ENCODE measurements at regions not wholly inside any gene's neighbourhood (a gene's known extent, or its start where the extent isn't known, plus 50 kb on each side); places are given as distances from the start of the nearest gene placed in this dataset.

GRCh38 chr3:137081711-137082110, 123.9 kb downstream of the IL20RB start:
- H3K4me3 ChIP-seq (ENCODE audit: insufficient read length, low read depth), result no peak overlapping the region
- peaks cover 3% of the 10 kb centered on the region for H3K27me3 ChIP-seq (ENCODE audit: insufficient read depth, insufficient read length)
- H3K36me3 ChIP-seq (ENCODE audit: insufficient read depth, insufficient read length, low read length), result no peaks in the 10 kb centered on the region
- H3K4me1 ChIP-seq (ENCODE audit: insufficient read depth, insufficient read length), result no peaks in the 10 kb centered on the region
- TF ChIP-seq SUZ12 (IDR thresholded peaks at IDR 0.05; ENCODE audit: extremely low read depth, insufficient read depth, insufficient read length) (no peak), YY1 (IDR thresholded peaks at IDR 0.05; ENCODE audit: insufficient read depth, insufficient read length) (no peak), ZNF274 (IDR thresholded peaks at IDR 0.05; ENCODE audit: low read depth, low read length) (no peak)
- no peak for DNase-seq (ENCODE audit: low read depth, low spot score)
- H3K9ac ChIP-seq (ENCODE audit: insufficient read length, low read depth), result no peak overlapping the region
- no peaks in the 10 kb centered on the region for H3K9me3 ChIP-seq (ENCODE audit: insufficient read depth, low read length)

GRCh38 chr3:137082763-137083162, 125.0 kb downstream of the IL20RB start:
- Histone ChIP-seq H3K4me3 (ENCODE audit: insufficient read length, low read depth) (no peak overlapping the region), H3K9ac (ENCODE audit: insufficient read length, low read depth) (no peak overlapping the region), H3K36me3 (ENCODE audit: insufficient read depth, insufficient read length, low read length) (no peaks in the 10 kb centered on the region), H3K27me3 (ENCODE audit: insufficient read depth, insufficient read length) (no peaks in the 10 kb centered on the region), H3K9me3 (ENCODE audit: insufficient read depth, low read length) (no peaks in the 10 kb centered on the region), H3K4me1 (ENCODE audit: insufficient read depth, insufficient read length) (no peaks in the 10 kb centered on the region)
- TF ChIP-seq YY1 (IDR thresholded peaks at IDR 0.05; ENCODE audit: insufficient read depth, insufficient read length) (no peak), ZNF274 (IDR thresholded peaks at IDR 0.05; ENCODE audit: low read depth, low read length) (no peak), SUZ12 (IDR thresholded peaks at IDR 0.05; ENCODE audit: extremely low read depth, insufficient read depth, insufficient read length) (no peak)
- DNase-seq (ENCODE audit: low read depth, low spot score), result no peak

DNA sequence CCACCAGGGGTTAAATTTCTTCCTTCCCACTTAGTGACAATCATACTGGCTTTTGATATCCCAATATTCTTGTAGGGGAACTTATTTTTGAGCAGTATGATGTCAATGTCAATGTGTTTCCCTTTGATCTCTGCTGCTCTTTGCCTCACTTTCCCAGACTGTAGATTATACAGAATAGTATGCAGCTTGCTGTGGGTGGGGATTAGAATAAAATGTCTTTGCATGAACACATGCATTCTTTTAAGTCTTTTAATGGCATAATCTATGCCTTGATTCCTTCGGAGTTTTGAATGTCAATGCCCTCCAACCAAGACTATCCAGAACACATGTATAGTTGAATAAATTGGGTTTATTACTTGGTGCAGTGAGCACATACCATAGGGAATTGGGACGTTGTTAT, 125.5 kb downstream of the IL20RB start:
- H3K27me3 ChIP-seq (ENCODE audit: insufficient read depth, insufficient read length), result no peaks in the 10 kb centered on the region

GRCh38 chr3:137084586-137084985, 126.8 kb downstream of the IL20RB start:
- Histone ChIP-seq H3K4me3 (ENCODE audit: insufficient read length, low read depth) (no peak overlapping the region), H3K36me3 (ENCODE audit: insufficient read depth, insufficient read length, low read length) (no peaks in the 10 kb centered on the region), H3K9ac (ENCODE audit: insufficient read length, low read depth) (no peak overlapping the region), H3K4me1 (ENCODE audit: insufficient read depth, insufficient read length) (no peaks in the 10 kb centered on the region), H3K9me3 (ENCODE audit: insufficient read depth, low read length) (no peaks in the 10 kb centered on the region), H3K27me3 (ENCODE audit: insufficient read depth, insufficient read length) (no peaks in the 10 kb centered on the region)
- DNase-seq (ENCODE audit: low read depth, low spot score), result no peak
- TF ChIP-seq YY1 (IDR thresholded peaks at IDR 0.05; ENCODE audit: insufficient read depth, insufficient read length) (no peak), SUZ12 (IDR thresholded peaks at IDR 0.05; ENCODE audit: extremely low read depth, insufficient read depth, insufficient read length) (no peak), ZNF274 (IDR thresholded peaks at IDR 0.05; ENCODE audit: low read depth, low read length) (no peak)

More for the DNA sequence above, 125.5 kb downstream of the IL20RB start:
- no peaks in the 10 kb centered on the region for H3K36me3 ChIP-seq (ENCODE audit: insufficient read depth, insufficient read length, low read length)
- H3K4me1 ChIP-seq (ENCODE audit: insufficient read depth, insufficient read length), result no peaks in the 10 kb centered on the region
- no peak overlapping the region for H3K4me3 ChIP-seq (ENCODE audit: insufficient read length, low read depth)
- TF ChIP-seq ZNF274 (IDR thresholded peaks at IDR 0.05; ENCODE audit: low read depth, low read length) (no peak), YY1 (IDR thresholded peaks at IDR 0.05; ENCODE audit: insufficient read depth, insufficient read length) (no peak), SUZ12 (IDR thresholded peaks at IDR 0.05; ENCODE audit: extremely low read depth, insufficient read depth, insufficient read length) (no peak)
- no peak overlapping the region for H3K9ac ChIP-seq (ENCODE audit: insufficient read length, low read depth)
- H3K9me3 ChIP-seq (ENCODE audit: insufficient read depth, low read length), result no peaks in the 10 kb centered on the region
- DNase-seq (ENCODE audit: low read depth, low spot score), result no peak

GRCh38 chr3:137097386-137097785, 139.6 kb downstream of the IL20RB start:
- no peak overlapping the region for H3K4me3 ChIP-seq (ENCODE audit: insufficient read length, low read depth)
- H3K27me3 ChIP-seq (ENCODE audit: insufficient read depth, insufficient read length), result no peaks in the 10 kb centered on the region
- H3K9ac ChIP-seq (ENCODE audit: insufficient read length, low read depth), result no peak overlapping the region
- no peak for DNase-seq (ENCODE audit: low read depth, low spot score)
- H3K9me3 ChIP-seq (ENCODE audit: insufficient read depth, low read length), result no peaks in the 10 kb centered on the region
- TF ChIP-seq YY1 (IDR thresholded peaks at IDR 0.05; ENCODE audit: insufficient read depth, insufficient read length), result no peak
- no peak for TF ChIP-seq SUZ12 (IDR thresholded peaks at IDR 0.05; ENCODE audit: extremely low read depth, insufficient read depth, insufficient read length)
- no peak for TF ChIP-seq ZNF274 (IDR thresholded peaks at IDR 0.05; ENCODE audit: low read depth, low read length)
- H3K4me1 ChIP-seq (ENCODE audit: insufficient read depth, insufficient read length), result no peaks in the 10 kb centered on the region
- no peaks in the 10 kb centered on the region for H3K36me3 ChIP-seq (ENCODE audit: insufficient read depth, insufficient read length, low read length)

DNA sequence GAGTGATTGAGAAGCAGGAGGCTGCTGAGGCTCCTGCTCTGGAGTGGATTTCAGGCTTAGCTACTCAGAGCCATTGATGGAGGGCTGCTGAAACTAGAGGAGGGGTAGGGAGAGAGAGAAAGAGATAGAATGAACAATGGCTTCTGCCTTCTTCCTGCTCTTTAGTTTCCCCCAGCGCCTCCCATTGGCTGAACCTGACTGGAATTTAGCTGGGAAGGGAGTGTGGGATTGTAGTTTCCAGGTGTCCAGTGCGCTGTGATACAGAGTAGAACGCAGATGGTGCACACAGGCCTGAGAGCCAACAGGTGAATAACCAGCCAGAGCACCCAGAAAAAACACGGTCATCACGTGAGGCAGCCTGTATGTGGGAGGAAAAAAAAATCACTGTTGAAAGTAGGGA, 140.1 kb downstream of the IL20RB start:
- DNase-seq (ENCODE audit: low read depth, low spot score), result no peak
- TF ChIP-seq SUZ12 (IDR thresholded peaks at IDR 0.05; ENCODE audit: extremely low read depth, insufficient read depth, insufficient read length), result no peak
- no peak for TF ChIP-seq YY1 (IDR thresholded peaks at IDR 0.05; ENCODE audit: insufficient read depth, insufficient read length)
- no peak for TF ChIP-seq ZNF274 (IDR thresholded peaks at IDR 0.05; ENCODE audit: low read depth, low read length)
- Histone ChIP-seq H3K4me3 (ENCODE audit: insufficient read length, low read depth) (no peak overlapping the region), H3K36me3 (ENCODE audit: insufficient read depth, insufficient read length, low read length) (no peaks in the 10 kb centered on the region), H3K9me3 (ENCODE audit: insufficient read depth, low read length) (no peaks in the 10 kb centered on the region), H3K27me3 (ENCODE audit: insufficient read depth, insufficient read length) (no peaks in the 10 kb centered on the region), H3K9ac (ENCODE audit: insufficient read length, low read depth) (no peak overlapping the region), H3K4me1 (ENCODE audit: insufficient read depth, insufficient read length) (no peaks in the 10 kb centered on the region)

GRCh38 chr3:137099364-137100219, 141.8 kb downstream of the IL20RB start:
- Histone ChIP-seq H3K4me1 (ENCODE audit: insufficient read depth, insufficient read length) (no peaks in the 10 kb centered on the region), H3K4me3 (ENCODE audit: insufficient read length, low read depth) (no peak overlapping the region)
- TF ChIP-seq ZNF274 (IDR thresholded peaks at IDR 0.05; ENCODE audit: low read depth, low read length) (no peak), YY1 (IDR thresholded peaks at IDR 0.05; ENCODE audit: insufficient read depth, insufficient read length) (no peak), SUZ12 (IDR thresholded peaks at IDR 0.05; ENCODE audit: extremely low read depth, insufficient read depth, insufficient read length) (no peak)

More at GRCh38 chr3:137099364-137100219, 141.8 kb downstream of the IL20RB start:
- no peak overlapping the region for H3K9ac ChIP-seq (ENCODE audit: insufficient read length, low read depth)
- no peaks in the 10 kb centered on the region for H3K9me3 ChIP-seq (ENCODE audit: insufficient read depth, low read length)
- no peaks in the 10 kb centered on the region for H3K27me3 ChIP-seq (ENCODE audit: insufficient read depth, insufficient read length)
- no peak for DNase-seq (ENCODE audit: low read depth, low spot score)
- no peaks in the 10 kb centered on the region for H3K36me3 ChIP-seq (ENCODE audit: insufficient read depth, insufficient read length, low read length)

Measured in NT2/D1 (cell line).